ENCODE measurements at regions not wholly inside any gene's neighbourhood (a gene's known extent, or its start where the extent isn't known, plus 50 kb on each side); places are given as distances from the start of the nearest gene placed in this dataset.

- TF ChIP-seq ZNF462 (CRISPR knock-in tag; IDR thresholded peaks at IDR 0.05) = no peak
These were observed 492.3 kb downstream of the MRPL39 start (continued) for GRCh38 chr21:25115021-25115420.

- H3K9me2 ChIP-seq (ENCODE audit: insufficient read depth) = no peaks in the 10 kb centered on the region
- no peak overlapping the region for H3K4me3 Mint-ChIP-seq
- H3K27ac Mint-ChIP-seq = no peak overlapping the region
- H2AFZ ChIP-seq = no peak overlapping the region
- H3K4me1 Mint-ChIP-seq = no peaks in the 10 kb centered on the region
- ATAC-seq (no peak), DNase-seq (ENCODE audit: low spot score) (no peak)
- H3F3A ChIP-seq (replicated peaks; ENCODE audit: low read depth) = no peaks in the 10 kb centered on the region
- H3K27me3 ChIP-seq (ENCODE audit: insufficient read depth) = no peaks in the 10 kb centered on the region
- H3K79me2 ChIP-seq (replicated peaks; ENCODE audit: insufficient read depth) = no peaks in the 10 kb centered on the region
- H3K27me3 Mint-ChIP-seq (ENCODE audit: insufficient read depth, low read depth, poor library complexity) = no peaks in the 10 kb centered on the region
- no peak overlapping the region for H3K4me2 ChIP-seq
- no peak overlapping the region for H3K27ac ChIP-seq (ENCODE audit: low read depth)
- no peaks in the 10 kb centered on the region for H3K4me1 ChIP-seq (ENCODE audit: insufficient read depth)
- H3K36me3 ChIP-seq (ENCODE audit: insufficient read depth) = no peaks in the 10 kb centered on the region
- H3K36me3 Mint-ChIP-seq (ENCODE audit: low read depth) = 0 out of 3 replicates have a peak, but pooled peaks cover 2% of the 10 kb centered on the region
- no peaks in the 10 kb centered on the region for H4K20me1 ChIP-seq (replicated peaks; ENCODE audit: insufficient read depth)
- no peak overlapping the region for H3K4me3 ChIP-seq
- H3K9me3 Mint-ChIP-seq = peaks cover 65% of the 10 kb centered on the region
- TF ChIP-seq STAT1 (IDR thresholded peaks at IDR 0.05; ENCODE audit: unreplicated experiment) (no peak), EZH2 (IDR thresholded peaks at IDR 0.05; ENCODE audit: low read depth, unreplicated experiment) (no peak), ZNF331 (CRISPR knock-in tag; IDR thresholded peaks at IDR 0.05; ENCODE audit: low read depth) (no peak), CTCF (conservative IDR thresholded peaks at IDR 0.05; ENCODE audit: low read depth in 2 of 2) (no peak), EZH2phosphoT487 (IDR thresholded peaks at IDR 0.05; ENCODE audit: unreplicated experiment) (no peak), ZNF114 (CRISPR knock-in tag; IDR thresholded peaks at IDR 0.05) (no peak), JUNB (IDR thresholded peaks at IDR 0.05; ENCODE audit: unreplicated experiment) (no peak), CREB1 (CRISPR knock-in tag; IDR thresholded peaks at IDR 0.05; ENCODE audit: low read depth) (no peak)
- TF ChIP-seq, protein P1, sequence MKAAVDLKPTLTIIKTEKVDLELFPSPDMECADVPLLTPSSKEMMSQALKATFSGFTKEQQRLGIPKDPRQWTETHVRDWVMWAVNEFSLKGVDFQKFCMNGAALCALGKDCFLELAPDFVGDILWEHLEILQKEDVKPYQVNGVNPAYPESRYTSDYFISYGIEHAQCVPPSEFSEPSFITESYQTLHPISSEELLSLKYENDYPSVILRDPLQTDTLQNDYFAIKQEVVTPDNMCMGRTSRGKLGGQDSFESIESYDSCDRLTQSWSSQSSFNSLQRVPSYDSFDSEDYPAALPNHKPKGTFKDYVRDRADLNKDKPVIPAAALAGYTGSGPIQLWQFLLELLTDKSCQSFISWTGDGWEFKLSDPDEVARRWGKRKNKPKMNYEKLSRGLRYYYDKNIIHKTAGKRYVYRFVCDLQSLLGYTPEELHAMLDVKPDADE (IDR thresholded peaks at IDR 0.05) = no peak
- TF ChIP-seq, protein P2, sequence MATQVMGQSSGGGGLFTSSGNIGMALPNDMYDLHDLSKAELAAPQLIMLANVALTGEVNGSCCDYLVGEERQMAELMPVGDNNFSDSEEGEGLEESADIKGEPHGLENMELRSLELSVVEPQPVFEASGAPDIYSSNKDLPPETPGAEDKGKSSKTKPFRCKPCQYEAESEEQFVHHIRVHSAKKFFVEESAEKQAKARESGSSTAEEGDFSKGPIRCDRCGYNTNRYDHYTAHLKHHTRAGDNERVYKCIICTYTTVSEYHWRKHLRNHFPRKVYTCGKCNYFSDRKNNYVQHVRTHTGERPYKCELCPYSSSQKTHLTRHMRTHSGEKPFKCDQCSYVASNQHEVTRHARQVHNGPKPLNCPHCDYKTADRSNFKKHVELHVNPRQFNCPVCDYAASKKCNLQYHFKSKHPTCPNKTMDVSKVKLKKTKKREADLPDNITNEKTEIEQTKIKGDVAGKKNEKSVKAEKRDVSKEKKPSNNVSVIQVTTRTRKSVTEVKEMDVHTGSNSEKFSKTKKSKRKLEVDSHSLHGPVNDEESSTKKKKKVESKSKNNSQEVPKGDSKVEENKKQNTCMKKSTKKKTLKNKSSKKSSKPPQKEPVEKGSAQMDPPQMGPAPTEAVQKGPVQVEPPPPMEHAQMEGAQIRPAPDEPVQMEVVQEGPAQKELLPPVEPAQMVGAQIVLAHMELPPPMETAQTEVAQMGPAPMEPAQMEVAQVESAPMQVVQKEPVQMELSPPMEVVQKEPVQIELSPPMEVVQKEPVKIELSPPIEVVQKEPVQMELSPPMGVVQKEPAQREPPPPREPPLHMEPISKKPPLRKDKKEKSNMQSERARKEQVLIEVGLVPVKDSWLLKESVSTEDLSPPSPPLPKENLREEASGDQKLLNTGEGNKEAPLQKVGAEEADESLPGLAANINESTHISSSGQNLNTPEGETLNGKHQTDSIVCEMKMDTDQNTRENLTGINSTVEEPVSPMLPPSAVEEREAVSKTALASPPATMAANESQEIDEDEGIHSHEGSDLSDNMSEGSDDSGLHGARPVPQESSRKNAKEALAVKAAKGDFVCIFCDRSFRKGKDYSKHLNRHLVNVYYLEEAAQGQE (IDR thresholded peaks at IDR 0.05; ENCODE audit: unreplicated experiment) = no peak
These were observed 499.6 kb downstream of the MRPL39 start for GRCh38 chr21:25107708-25108107.

All from GM23338 (cell line).